GM12891 (cell line): ENCODE measurements at regions not wholly inside any gene's neighbourhood (a gene's known extent, or its start where the extent isn't known, plus 50 kb on each side); places are given as distances from the start of the nearest gene placed in this dataset.

Experiments
- PAX5 ChIP-seq: IDR thresholded peaks from 2 replicates; pipeline ENCODE4 v1.6.1; 2011; ENCODE audit warnings: low read length, moderate library complexity, mild to moderate bottlenecking; ENCODE audit not compliant: insufficient read depth, severe bottlenecking
- POLR2A ChIP-seq: IDR thresholded peaks from 2 replicates; pipeline ENCODE4 v1.6.1; 2011; ENCODE audit warnings: low read depth, low read length, control low read depth
- POLR2AphosphoS5 ChIP-seq: IDR thresholded peaks from 2 replicates; pipeline ENCODE4 v1.6.1; 2011; ENCODE audit warnings: low read depth, low read length, control low read depth
- POU2F2 ChIP-seq: IDR thresholded peaks from 2 replicates; pipeline ENCODE4 v1.6.1; 2011; ENCODE audit warnings: low read depth, mild to moderate bottlenecking, control low read depth, low read length, moderate library complexity
- TAF1 ChIP-seq: IDR thresholded peaks from 2 replicates; pipeline ENCODE4 v1.6.1; 2011; ENCODE audit warnings: low read depth, low read length, control low read depth

- TF ChIP-seq POLR2A (no peak), POLR2AphosphoS5 (no peak), TAF1 (no peak), POU2F2 (no peak), PAX5 (no peak)
Measured at GRCh38 chr13:91105270-91105669, 242.2 kb upstream of the MIR17HG start.
